NCI-H526 treated with DMSO at 0.1 percent for 48 hours (cell line): ENCODE measurements at regions not wholly inside any gene's neighbourhood (a gene's known extent, or its start where the extent isn't known, plus 50 kb on each side); places are given as distances from the start of the nearest gene placed in this dataset.

Source experiments
- DNase-seq: peaks from one replicate; lab custom pipeline; 2025; lab: John Stamatoyannopoulos, UW

- DNase-seq: peak; percentile 1
These were observed 123.6 kb upstream of the VEPH1 start for GRCh38 chr3:157626817-157627216.

GRCh38 chr3:157624801-157625200 is 121.6 kb upstream of the VEPH1 start:
- DNase-seq: no peak

- no peak for DNase-seq
These were observed 115.7 kb upstream of the VEPH1 start for GRCh38 chr3:157618886-157619285.

GRCh38 chr3:157618075-157618760 is 115.0 kb upstream of the VEPH1 start:
- DNase-seq: peak; percentile 51

- no peak for DNase-seq
These were observed 111.7 kb upstream of the VEPH1 start for GRCh38 chr3:157614896-157615295.

GRCh38 chr3:157611536-157612076 is 108.4 kb upstream of the VEPH1 start:
- DNase-seq: no peak

- DNase-seq: no peak
These were observed 107.8 kb upstream of the VEPH1 start for GRCh38 chr3:157610876-157611535.

GRCh38 chr3:157607826-157608405 is 104.7 kb upstream of the VEPH1 start:
- DNase-seq: no peak

GRCh38 chr3:157606852-157607197 is 103.6 kb upstream of the VEPH1 start:
- DNase-seq: no peak

GRCh38 chr3:157606011-157606851 is 103.0 kb upstream of the VEPH1 start:
- DNase-seq: peak; percentile 48

GRCh38 chr3:157605356-157605755 is 102.1 kb upstream of the VEPH1 start:
- DNase-seq: no peak

- DNase-seq: no peak
These were observed 99.2 kb upstream of the VEPH1 start for GRCh38 chr3:157602424-157602823.

- DNase-seq: no peak
These were observed 92.0 kb upstream of the VEPH1 start for GRCh38 chr3:157595259-157595658.

GRCh38 chr3:157594413-157594812 is 91.2 kb upstream of the VEPH1 start:
- DNase-seq: no peak

- DNase-seq: no peak
These were observed 89.6 kb upstream of the VEPH1 start for GRCh38 chr3:157592769-157593168.

GRCh38 chr3:157590273-157590672 is 87.1 kb upstream of the VEPH1 start:
- DNase-seq: no peak

GRCh38 chr3:157589211-157589610 is 86.0 kb upstream of the VEPH1 start:
- DNase-seq: no peak

- no peak for DNase-seq
These were observed 85.3 kb upstream of the VEPH1 start for GRCh38 chr3:157588386-157589060.

GRCh38 chr3:157586293-157586692 is 83.1 kb upstream of the VEPH1 start:
- DNase-seq: no peak

GRCh38 chr3:157585386-157585785 is 82.2 kb upstream of the VEPH1 start:
- DNase-seq: no peak

- no peak for DNase-seq
These were observed 79.4 kb upstream of the VEPH1 start for GRCh38 chr3:157582637-157582973.
